IPS DF 4.7 (cell line): ENCODE measurements at regions not wholly inside any gene's neighbourhood (a gene's known extent, or its start where the extent isn't known, plus 50 kb on each side); places are given as distances from the start of the nearest gene placed in this dataset.

ENCODE experiments used
- DNase-seq: peaks from one replicate; pipeline ENCODE4 v3.0.0-alpha.2; 2013; ENCODE audit warnings: low spot score; ENCODE audit errors: extremely low read depth

DNA sequence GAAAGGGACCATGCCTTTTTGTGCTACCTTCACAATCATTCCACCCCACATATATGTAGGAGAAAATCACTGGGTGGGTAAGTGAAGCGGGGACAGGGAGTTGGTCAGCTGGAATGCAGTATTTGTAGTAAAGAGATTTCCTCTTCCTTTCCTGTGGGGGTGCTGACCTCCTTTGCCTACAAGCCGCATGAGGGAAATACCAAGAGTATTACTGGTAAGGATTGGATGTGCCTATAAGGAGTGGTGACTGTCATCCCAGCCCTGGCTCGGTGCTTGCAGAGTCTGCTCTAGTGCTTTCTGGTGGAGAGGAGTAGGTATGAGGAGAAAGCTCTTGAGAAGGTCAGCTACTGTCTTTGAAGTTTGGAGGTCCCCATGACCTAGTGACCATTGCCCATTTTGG lies 324.6 kb downstream of the HRH4 start:
- DNase-seq = no peak

DNA sequence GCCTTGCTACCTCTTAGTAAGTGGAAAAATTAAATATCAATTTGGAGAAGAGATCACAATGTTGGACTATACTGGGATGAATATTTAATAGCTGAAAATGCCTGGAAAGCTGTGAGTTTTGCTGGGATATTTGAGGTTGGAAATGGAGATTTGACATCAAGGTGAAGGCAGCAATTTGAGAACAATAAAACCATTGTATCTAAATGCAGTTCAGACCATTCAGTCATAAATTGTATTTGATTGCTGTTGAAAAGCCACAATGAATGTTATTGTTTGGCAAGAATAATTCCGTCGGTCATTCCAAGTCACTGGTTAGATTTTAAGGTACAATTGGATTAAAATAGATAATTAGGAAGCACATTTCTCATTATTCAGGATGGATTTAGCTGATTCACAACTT lies 325.6 kb downstream of the HRH4 start:
- DNase-seq = no peak

DNA sequence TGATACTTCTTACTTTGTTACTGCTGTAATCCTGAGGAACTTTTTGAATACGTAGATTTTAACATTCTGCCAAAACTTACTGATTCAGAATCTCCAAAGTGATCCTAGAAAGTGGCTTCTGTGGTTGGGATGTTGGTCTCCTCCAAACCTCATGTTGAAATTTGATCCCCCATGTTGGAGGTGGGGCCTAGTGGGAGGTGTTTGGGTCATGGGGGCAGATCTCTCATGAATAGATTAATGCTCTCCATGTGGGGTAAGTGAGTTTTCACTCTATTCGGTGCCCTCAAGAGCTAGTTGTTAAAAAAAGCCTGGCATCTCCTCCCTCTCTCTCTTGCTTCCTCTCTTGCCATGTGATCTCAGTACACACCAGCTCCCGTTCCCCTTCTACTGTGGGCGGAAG lies 329.9 kb downstream of the HRH4 start:
- no peak for DNase-seq

- no peak for DNase-seq
These were observed 331.5 kb downstream of the HRH4 start for GRCh38 chr18:24791751-24792545.

DNA sequence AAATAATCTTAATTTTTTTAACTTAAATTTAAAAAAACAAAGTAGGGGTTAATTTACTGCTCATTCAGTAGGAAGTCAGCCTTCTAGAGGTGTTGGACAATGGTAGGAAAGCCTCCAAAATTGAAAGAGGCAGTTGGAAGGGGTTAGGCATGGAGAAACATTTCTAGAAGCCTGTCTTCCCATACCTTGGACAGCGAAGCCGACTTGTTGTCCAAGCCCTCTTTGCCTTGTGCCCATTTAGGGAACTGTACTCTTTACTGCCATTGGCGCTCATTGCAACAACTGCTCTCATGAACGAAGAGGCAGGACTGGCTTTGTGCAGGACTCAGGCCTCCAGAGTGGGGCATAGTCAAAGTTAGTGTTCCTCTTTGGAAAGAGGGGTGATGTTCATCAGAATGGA lies 333.3 kb downstream of the HRH4 start:
- no peak for DNase-seq

- no peak for DNase-seq
These were observed 334.7 kb downstream of the HRH4 start for GRCh38 chr18:24795129-24795528.

- no peak for DNase-seq
These were observed 337.5 kb downstream of the HRH4 start for GRCh38 chr18:24797981-24798380.

GRCh38 chr18:24799176-24799575 lies 338.7 kb downstream of the HRH4 start:
- DNase-seq = no peak

GRCh38 chr18:24799720-24800119 lies 339.3 kb downstream of the HRH4 start:
- no peak for DNase-seq

DNA sequence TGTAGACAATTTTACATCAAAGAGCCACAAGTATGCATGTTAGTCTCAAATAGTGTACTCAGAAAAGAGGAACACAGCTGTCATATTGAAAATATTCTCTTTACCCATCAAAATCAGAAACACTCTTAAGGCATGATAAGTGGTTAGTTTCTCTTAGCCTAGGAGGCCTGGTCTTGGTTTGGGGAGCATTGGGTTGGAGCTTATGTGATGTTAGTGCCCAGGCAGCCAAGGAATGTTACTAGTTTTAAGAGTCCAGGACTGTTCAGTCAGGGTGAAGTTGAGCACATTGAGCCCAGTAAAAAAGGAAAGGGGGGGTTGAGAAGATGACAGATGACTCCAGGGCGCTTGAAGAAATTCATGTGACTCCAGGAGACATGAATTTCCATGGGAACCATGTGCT lies 340.6 kb downstream of the HRH4 start:
- no peak for DNase-seq

DNA sequence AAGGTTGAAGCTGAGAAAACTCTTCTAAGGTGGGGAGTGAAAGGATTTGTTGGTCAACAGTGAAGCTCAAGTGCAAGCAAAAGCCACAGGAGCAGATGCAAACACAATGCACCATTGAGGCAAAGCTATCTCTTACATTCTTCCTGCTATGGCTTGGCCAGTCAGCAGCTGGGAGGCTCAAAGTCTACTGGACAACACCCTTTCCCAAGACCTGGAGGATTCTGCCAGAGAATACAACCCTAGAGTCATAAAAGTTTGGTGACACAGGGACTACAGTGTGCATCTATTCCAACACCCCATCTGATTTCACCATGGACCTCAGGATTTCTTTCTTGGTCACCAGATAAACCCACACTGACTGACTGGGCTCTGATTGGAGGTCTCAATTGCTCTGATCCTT lies 342.0 kb downstream of the HRH4 start:
- no peak for DNase-seq

DNA sequence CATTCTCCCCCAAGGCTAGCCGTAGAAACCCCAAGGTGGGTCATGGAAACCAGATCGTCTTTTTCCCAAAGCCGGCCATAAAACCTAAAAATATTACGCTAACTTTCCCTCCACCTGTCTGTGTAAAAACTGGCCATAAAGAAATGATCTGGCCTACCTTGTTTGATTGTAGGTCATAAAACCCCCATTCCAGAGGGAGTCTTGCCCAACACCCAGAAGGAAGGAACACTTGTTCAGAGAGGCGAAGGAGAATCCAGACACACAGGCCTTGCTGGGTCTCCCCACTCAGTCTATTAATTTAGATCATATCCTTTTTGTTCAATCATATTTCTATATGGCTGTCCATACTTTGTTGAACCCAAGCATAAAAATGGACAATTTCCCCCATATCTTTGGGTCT lies 344.7 kb downstream of the HRH4 start:
- no peak for DNase-seq

DNA sequence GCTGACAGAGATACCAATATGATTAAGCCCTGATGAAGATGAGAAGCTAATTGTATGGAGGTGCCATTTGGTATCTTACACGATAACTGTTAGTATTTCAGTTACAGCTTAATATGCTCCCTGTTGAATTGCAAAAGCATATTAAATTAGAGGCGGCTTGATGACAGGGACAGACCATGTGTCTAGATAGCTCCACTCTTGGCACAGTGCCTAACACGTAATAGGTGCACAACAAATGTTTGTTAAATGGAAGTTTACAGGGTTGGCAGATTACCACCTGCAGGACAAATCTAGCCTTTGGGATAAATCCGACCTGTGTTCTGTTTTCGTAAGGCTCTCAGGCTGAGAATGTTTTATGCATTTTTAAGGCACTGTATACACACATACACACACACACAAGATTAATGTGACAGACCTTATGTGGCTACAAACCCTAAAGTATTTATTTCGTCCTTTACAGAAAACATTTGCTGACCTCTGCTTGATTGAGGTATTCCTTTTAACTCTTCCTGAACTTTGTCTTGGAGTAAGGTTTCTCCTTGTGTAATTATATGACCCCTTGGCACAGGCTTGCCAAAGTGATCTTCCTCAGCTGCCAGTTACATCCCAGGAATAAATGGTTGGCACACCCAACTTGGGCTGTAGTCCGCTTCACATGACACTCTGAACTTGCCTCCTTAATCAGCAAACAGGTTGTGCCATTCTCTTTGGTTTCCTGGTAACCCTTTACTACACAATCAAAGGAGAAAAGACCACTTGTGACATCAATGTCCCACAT lies 348.9 kb downstream of the HRH4 start:
- DNase-seq = no peak

- no peak for DNase-seq
These were observed 350.3 kb downstream of the HRH4 start for GRCh38 chr18:24810561-24811305.

- no peak for DNase-seq
These were observed 351.7 kb downstream of the HRH4 start for GRCh38 chr18:24811950-24812681.

GRCh38 chr18:24814521-24814920 lies 354.1 kb downstream of the HRH4 start:
- DNase-seq = no peak

DNA sequence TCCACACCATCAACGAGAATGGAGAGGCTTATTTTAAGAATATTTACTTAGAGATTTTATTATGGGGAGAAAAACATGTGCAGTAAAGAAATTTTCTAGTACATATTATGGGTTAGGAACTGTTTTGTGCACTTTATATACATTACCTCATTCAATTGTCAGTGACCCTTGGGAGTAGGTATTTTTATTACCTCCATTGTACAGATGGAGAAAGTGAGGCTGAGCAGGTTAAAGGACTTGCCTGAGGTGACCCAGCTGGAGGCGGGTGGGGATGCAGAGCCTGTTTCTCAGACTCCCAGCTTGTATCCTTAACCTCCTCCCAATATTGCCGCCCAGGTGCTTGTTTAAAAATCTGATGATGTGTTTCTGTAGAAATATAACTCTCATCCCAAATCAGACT lies 356.7 kb downstream of the HRH4 start:
- no peak for DNase-seq

- no peak for DNase-seq
These were observed 357.3 kb downstream of the HRH4 start for GRCh38 chr18:24817587-24818371.

- DNase-seq = no peak
These were observed 358.0 kb downstream of the HRH4 start for GRCh38 chr18:24818441-24818840.

- DNase-seq = no peak
These were observed 358.9 kb downstream of the HRH4 start for GRCh38 chr18:24819141-24819890.
